KG1 (cell line): ENCODE measurements at regions not wholly inside any gene's neighbourhood (a gene's known extent, or its start where the extent isn't known, plus 50 kb on each side); places are given as distances from the start of the nearest gene placed in this dataset.
"Not testable (repeated sequence)": the region's sequence is repeated elsewhere in the genome, so short reads cannot be mapped to it uniquely, and the experiment has no call there.

Experiments
- DNase-seq: peaks from one replicate; lab custom pipeline; 2025; lab: John Stamatoyannopoulos, UW

GRCh38 chr3:164927728-164928127 lies 150.6 kb downstream of the SI start:
- DNase-seq = no peak

GRCh38 chr3:164918905-164919304 lies 159.4 kb downstream of the SI start:
- no peak for DNase-seq

- no peak for DNase-seq
These were observed 165.4 kb downstream of the SI start for GRCh38 chr3:164912916-164913315.

DNA sequence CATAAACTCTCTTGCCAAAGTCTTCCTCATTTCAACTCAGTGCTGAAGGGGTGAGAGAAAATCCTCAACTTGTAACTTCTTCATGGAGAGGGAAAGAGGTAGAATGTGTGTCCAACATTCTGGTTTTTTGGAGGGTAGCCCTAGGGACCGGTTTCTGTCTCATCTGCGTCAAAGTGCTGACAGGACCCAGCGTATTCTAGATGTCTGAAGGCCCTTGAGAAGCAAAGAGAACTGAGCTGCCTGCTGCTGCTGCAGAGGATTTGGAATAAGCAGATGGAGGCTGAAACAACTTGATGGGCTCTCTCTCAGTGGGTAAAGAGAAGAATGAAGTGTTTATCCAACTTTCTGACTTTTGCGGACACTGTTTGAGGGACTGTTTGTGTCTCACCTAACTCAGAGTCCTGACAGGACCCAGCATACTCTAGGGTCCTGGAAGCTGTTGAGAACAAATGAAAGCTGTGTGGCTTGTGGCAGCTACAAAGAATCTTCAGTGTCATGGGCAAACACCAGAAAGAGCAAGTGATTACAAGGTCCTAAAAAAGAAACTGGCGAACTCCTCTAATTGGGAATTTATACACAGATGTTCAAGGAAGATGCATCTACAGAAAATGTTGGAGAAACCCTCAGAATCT lies 174.4 kb downstream of the SI start:
- no peak for DNase-seq

- DNase-seq = no peak
These were observed 181.0 kb downstream of the SI start for GRCh38 chr3:164897342-164897741.

GRCh38 chr3:164890061-164890460 lies 188.2 kb downstream of the SI start:
- DNase-seq = no peak

DNA sequence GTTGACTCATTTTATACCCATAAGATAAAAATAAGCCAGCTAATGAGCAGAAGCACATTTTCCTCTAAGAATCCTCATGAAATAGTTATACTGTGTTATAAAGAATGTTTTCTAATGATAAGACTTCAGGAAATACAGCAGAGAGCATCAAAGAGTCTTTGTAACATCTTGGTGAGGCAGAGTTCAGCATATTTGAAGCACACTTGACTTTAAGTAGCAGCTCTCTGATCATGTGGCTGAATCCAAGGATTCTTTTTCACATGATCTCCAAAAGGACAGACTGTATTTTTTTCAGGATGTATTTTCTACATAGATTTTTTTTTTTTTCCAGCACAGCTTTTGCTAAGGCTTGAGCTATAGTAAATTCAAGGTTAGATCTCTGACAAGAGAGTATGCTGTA lies 195.1 kb downstream of the SI start:
- DNase-seq = no peak

GRCh38 chr3:164879201-164879600 lies 199.1 kb downstream of the SI start:
- no peak for DNase-seq

DNA sequence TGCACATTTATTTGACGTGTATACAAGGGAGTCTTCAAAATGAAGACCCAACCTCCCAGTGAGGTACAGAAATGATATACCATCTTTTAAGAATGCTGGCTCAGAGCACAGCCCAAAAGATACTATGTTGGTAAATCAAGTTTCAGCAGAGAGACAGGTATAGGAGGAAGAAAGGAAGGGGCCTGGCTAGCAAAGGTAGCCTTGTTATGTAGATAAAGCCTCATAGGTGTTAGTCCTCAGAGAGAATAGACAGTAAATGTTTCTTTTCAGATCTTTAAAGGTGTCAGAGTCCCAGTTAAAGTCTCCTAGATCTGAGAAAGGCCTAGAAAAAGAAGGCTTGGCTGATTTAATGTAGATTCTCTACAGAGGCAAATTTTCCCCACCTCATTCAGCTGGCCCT lies 213.8 kb downstream of the SI start:
- DNase-seq = no peak

GRCh38 chr3:164852866-164853265 lies 225.4 kb downstream of the SI start:
- no peak for DNase-seq

- DNase-seq = no peak
These were observed 226.4 kb downstream of the SI start for GRCh38 chr3:164851905-164852304.

DNA sequence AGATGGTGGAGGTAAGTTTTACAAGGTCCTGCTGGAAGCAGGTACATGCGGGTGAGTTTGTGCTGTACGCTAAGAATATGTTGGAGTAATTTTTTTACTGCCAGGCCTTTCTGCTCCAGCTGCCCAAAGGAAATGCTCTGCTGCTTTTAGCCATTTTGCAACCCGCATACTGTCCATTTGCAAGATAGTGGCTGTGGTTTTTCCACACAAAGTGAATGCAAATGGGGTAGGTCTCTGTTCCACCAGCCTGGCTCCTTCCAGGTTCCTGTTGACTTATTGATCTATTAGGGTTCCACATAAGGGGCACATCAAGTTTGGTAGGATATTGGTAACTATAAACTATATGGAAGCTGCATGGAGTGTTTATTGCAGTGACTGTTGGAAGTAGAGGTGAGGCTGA lies 227.1 kb downstream of the SI start:
- DNase-seq = no peak

- no peak for DNase-seq
These were observed 229.4 kb downstream of the SI start for GRCh38 chr3:164848923-164849322.

DNA sequence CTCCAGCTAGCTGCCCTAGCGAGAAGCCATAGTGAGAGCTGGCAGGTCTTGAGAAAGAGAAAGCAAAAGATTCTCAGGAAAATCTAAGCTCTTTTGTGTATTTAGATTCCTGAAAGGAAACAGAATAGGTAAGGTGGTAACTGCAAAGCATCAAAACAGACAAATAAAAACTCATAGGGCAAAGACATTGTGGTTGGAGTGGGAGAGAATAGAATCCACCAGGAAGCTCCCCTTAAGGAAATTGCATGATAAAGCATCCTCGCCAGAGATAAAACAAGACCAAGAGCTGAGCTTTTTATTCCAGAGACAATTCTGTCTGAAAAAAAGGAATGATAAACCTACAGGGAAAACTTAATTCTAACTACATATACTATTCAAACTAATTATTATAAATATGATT lies 232.6 kb downstream of the SI start:
- DNase-seq = no peak

DNA sequence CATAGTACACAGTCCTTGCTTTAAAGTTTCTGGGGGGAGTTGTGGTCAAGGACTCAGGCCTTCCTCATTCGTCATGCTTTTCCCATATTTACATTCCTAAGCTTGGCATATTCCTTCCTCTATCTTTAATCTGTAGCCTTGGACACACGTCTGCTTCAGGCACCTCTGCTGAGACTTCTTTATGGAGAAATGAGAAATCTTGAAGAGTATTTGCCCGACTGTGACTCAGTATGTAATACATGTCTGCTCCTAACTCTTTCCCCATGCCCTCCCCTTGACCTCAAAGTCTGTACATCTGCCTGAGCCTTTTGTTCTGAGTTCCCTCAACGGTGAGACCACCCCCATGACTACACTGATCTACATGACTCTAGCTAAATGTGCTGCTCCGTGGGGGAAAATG lies 246.1 kb downstream of the SI start:
- no peak for DNase-seq

- DNase-seq = no peak
These were observed 260.0 kb downstream of the SI start for GRCh38 chr3:164818318-164818717.

DNA sequence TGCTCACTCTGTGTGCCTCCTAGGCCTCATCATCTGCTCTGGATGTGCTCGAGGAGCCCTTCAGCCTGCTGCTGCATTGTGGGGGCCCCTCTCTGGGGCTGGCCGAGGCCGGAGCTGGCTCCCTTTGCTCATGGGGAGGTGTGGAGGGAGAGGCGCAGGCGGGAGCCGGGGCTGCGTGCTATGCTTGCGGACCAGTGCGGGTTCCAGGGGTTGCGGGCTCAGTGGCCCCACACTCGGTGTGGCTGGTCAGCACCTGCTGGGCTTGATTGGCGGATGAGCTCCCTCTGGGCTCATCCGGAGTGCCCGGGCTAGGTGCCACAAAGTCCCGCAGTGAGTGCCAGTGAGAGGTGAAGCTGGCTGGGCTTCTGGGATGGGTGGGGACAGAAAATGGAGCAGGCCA lies 264.2 kb downstream of the SI start:
- DNase-seq = no peak

DNA sequence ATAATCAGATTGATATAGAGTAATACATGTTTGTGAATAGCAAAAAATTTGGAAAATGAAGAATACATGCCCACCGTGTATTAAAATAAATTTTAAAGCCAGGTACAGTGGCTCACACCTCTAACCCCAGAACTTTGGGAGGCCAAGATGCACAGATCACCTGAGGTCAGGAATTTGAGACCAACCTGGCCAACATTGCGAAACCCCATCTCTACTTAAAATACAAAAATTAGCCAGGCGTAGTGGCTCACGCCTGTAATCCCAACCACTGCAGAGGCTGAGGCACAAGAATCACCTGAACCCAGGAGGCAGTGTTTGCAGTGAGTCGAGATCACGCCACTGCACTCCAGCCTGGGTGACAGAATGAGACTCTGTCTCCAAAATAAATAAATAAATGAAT lies 266.3 kb downstream of the SI start:
- DNase-seq = no peak

- no peak for DNase-seq
These were observed 272.1 kb downstream of the SI start for GRCh38 chr3:164806188-164806587.

GRCh38 chr3:164794099-164794498 lies 284.2 kb downstream of the SI start:
- no peak for DNase-seq

- no peak for DNase-seq
These were observed 287.0 kb downstream of the SI start for GRCh38 chr3:164791263-164791662.

DNA sequence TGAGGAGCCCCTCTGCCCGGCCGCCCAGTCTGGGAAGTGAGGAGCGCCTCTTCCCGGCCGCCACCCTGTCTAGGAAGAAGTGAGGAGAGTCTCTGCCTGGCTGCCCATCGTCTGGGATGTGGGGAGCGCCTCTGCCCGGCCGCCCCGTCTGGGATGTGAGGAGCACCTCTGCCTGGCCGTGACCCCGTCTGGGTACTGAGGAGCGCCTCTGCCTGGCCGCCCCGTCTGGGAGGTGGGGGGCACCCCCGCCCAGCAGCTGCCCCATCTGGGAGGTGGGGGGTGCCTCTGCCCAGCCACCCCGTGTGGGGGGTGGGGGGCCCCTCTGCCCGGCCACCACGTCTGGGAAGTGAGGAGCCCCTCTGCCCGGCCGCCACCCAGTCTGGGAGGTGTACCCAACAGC lies 293.9 kb downstream of the SI start:
- not testable (repeated sequence) for DNase-seq

DNA sequence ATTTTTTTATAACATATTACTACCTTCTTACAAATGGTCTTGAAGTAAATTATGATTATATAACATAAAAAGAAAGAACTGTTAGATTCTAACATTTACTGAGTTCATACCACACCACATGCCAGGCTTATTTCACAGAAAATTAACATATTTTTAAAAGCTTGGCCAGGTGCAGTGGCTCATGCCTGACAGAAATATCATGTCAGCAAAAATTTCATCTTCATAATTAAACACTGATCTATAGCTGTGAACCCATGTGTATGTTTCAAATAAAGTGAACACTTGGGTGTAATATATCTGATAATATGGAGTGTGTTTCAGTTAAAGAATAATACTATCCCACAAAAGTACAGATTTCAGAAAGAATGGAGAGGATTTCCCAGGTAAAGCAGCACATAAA lies 296.5 kb downstream of the SI start:
- no peak for DNase-seq

GRCh38 chr3:164779816-164780215 lies 298.5 kb downstream of the SI start:
- no peak for DNase-seq

GRCh38 chr3:164752812-164753211 lies 325.5 kb downstream of the SI start:
- no peak for DNase-seq
